Gastrocnemius medialis (tissue), 4 donors: ENCODE measurements at regions not wholly inside any gene's neighbourhood (a gene's known extent, or its start where the extent isn't known, plus 50 kb on each side); places are given as distances from the start of the nearest gene placed in this dataset.

Source experiments
- POLR2A ChIP-seq, 2 donors: fragments of 450-650 bp; IDR thresholded peaks; one replicate each; pipeline ENCODE4 v1.6.1; 2017; ENCODE audit warnings: antibody characterized with exemption in 2 of 2, mild to moderate bottlenecking in 2 of 2, moderate library complexity in 2 of 2
- TF ChIP-seq, protein P1 (sequence below), 5 experiments: fragments of 450-650 bp in 3 of 5; fragments of 200-600 bp in 2 of 5; sonication (generic) in 2 of 5; IDR thresholded peaks in 4 of 5; conservative IDR thresholded peaks in 1 of 5; 1 replicate in 4 of 5; 2 replicates in 1 of 5; pipeline ENCODE4 v1.5.1; 2016 to 2019; ENCODE audit warnings: antibody characterized with exemption in 5 of 5, mild to moderate bottlenecking in 3 of 5, moderate library complexity in 3 of 5

- TF ChIP-seq, protein P1, sequence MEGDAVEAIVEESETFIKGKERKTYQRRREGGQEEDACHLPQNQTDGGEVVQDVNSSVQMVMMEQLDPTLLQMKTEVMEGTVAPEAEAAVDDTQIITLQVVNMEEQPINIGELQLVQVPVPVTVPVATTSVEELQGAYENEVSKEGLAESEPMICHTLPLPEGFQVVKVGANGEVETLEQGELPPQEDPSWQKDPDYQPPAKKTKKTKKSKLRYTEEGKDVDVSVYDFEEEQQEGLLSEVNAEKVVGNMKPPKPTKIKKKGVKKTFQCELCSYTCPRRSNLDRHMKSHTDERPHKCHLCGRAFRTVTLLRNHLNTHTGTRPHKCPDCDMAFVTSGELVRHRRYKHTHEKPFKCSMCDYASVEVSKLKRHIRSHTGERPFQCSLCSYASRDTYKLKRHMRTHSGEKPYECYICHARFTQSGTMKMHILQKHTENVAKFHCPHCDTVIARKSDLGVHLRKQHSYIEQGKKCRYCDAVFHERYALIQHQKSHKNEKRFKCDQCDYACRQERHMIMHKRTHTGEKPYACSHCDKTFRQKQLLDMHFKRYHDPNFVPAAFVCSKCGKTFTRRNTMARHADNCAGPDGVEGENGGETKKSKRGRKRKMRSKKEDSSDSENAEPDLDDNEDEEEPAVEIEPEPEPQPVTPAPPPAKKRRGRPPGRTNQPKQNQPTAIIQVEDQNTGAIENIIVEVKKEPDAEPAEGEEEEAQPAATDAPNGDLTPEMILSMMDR (IDR thresholded peaks at IDR 0.05 in 4 of 5, conservative IDR thresholded peaks at IDR 0.05 in 1 of 5): no peak
- no peak for TF ChIP-seq POLR2A (IDR thresholded peaks at IDR 0.05)
Observed at GRCh38 chr13:79880818-79881217, 399.9 kb downstream of the NDFIP2 start.
